ENCODE measurements at regions not wholly inside any gene's neighbourhood (a gene's known extent, or its start where the extent isn't known, plus 50 kb on each side); places are given as distances from the start of the nearest gene placed in this dataset.

DNA sequence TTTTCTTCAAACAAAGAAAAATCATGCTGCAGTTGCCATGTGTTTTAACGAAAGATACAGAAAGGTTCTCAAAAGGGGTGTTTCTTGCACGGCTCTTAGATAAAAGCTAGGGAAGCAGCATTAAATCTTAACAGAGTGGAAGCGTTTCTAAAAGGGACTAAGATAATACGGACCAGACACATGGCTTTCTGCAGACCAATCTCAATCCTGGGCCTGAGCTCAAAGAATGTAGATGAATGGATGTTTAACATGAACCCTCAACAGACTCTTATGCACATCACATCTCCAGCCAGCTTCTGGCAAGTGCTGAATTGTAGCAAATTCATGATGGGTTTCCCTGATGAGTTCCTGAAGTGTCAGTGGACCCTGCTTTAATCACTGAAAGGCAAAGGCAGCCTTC, 80.2 kb upstream of the COX10 start:
- TF ChIP-seq, protein P1, sequence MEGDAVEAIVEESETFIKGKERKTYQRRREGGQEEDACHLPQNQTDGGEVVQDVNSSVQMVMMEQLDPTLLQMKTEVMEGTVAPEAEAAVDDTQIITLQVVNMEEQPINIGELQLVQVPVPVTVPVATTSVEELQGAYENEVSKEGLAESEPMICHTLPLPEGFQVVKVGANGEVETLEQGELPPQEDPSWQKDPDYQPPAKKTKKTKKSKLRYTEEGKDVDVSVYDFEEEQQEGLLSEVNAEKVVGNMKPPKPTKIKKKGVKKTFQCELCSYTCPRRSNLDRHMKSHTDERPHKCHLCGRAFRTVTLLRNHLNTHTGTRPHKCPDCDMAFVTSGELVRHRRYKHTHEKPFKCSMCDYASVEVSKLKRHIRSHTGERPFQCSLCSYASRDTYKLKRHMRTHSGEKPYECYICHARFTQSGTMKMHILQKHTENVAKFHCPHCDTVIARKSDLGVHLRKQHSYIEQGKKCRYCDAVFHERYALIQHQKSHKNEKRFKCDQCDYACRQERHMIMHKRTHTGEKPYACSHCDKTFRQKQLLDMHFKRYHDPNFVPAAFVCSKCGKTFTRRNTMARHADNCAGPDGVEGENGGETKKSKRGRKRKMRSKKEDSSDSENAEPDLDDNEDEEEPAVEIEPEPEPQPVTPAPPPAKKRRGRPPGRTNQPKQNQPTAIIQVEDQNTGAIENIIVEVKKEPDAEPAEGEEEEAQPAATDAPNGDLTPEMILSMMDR (IDR thresholded peaks at IDR 0.05): no peak
- TF ChIP-seq EZH2 (IDR thresholded peaks at IDR 0.05; ENCODE audit: borderline replicate concordance, insufficient read depth, low read depth, low read length, poor library complexity, severe bottlenecking): no peak

Data from B cell (primary cell).